GM12878 (cell line): ENCODE measurements at regions not wholly inside any gene's neighbourhood (a gene's known extent, or its start where the extent isn't known, plus 50 kb on each side); places are given as distances from the start of the nearest gene placed in this dataset.

Source experiments
- ATAC-seq: fragments of 200-7000 bp; cut with Tn5 transposase; 3 replicates; pipeline ENCODE4 v1.9.1; 2020; ENCODE audit warnings: mild to moderate bottlenecking, moderate library complexity
- BruUV-seq: library from RNA; stranded (reverse); fragments of 400-500 nt; replicated peaks from 2 replicates; lab custom pipeline; 2021; lab: Mats Ljungman, UMichigan
- CTCF ChIA-PET: fragments of 300-600 bp; sonication (Branson Sonifier 250); formaldehyde crosslinking; extraction: SDS; loops from one replicate; lab custom pipeline; 2021; ENCODE audit warnings: inconsistent platforms; lab: Yijun Ruan, JAX
- POLR2A ChIA-PET: fragments of 350-600 bp; formaldehyde crosslinking; extraction: SDS; loops from one replicate; lab custom pipeline; 2021; ENCODE audit warnings: inconsistent platforms; lab: Charles Lee
- RAD21 ChIA-PET: fragments of 300-600 bp; sonication (Branson Sonifier 250); formaldehyde crosslinking; loops from one replicate; lab custom pipeline; 2023; ENCODE audit warnings: antibody characterized with exemption; ENCODE audit not compliant: unreplicated experiment; lab: Charles Lee
- SMC1A ChIA-PET: fragments of 300-600 bp; sonication (Branson Sonifier 250); formaldehyde crosslinking; loops from one replicate; lab custom pipeline; 2023; ENCODE audit not compliant: unreplicated experiment, uncharacterized antibody; lab: Charles Lee
- DNase-seq: peaks from one replicate; pipeline ENCODE4 v3.0.0-alpha.2; 2011; ENCODE audit warnings: low read depth, low spot score
- FAIRE-seq: peaks from 3 replicates; lab custom pipeline; 2011; peaks lifted over from hg19 to GRCh38; lab: Jason Lieb, UNC
- H2AFZ ChIP-seq: 2 replicates; pipeline ENCODE4 v1.6.0; 2011; ENCODE audit warnings: low read depth, low read length, control low read depth; ENCODE audit not compliant: control insufficient read depth
- H3K27ac ChIP-seq: 2 replicates; pipeline ENCODE4 v1.5.1; 2011; ENCODE audit warnings: control low read depth; ENCODE audit not compliant: control insufficient read depth, insufficient read depth
- H3K27me3 ChIP-seq, 2 experiments: replicated peaks in 1 of 2; 2 replicates each; pipeline versions ENCODE4 v1.6.0 to v1.6.1; 2011; ENCODE audit warnings: low read length in 1 of 2; ENCODE audit not compliant: control insufficient read depth in 2 of 2, insufficient read depth in 2 of 2
- H3K36me3 ChIP-seq, 2 experiments: 2 replicates each; pipeline ENCODE4 v1.5.1; 2011; ENCODE audit warnings: low read length in 1 of 2; ENCODE audit not compliant: control insufficient read depth in 2 of 2, insufficient read depth in 2 of 2
- H3K4me1 ChIP-seq: 2 replicates; pipeline ENCODE4 v1.6.1; 2011; ENCODE audit warnings: mild to moderate bottlenecking, low read length, moderate library complexity, mixed read lengths; ENCODE audit not compliant: control insufficient read depth, insufficient read depth
- H3K4me2 ChIP-seq: 2 replicates; pipeline ENCODE4 v1.6.0; 2011; ENCODE audit warnings: control low read depth; ENCODE audit not compliant: control insufficient read depth, insufficient read depth
- H3K4me3 ChIP-seq: fragments of 200-600 bp; sonication (generic); 2 replicates; pipeline ENCODE4 v1.5.1; 2016
- H3K79me2 ChIP-seq: 2 replicates; pipeline ENCODE4 v1.6.0; 2011; ENCODE audit warnings: low read length; ENCODE audit not compliant: control insufficient read depth, insufficient read depth
- H3K9ac ChIP-seq: 2 replicates; pipeline ENCODE4 v1.8.0; 2011; ENCODE audit warnings: low read length, control low read depth, mixed read lengths; ENCODE audit not compliant: control insufficient read depth, insufficient read depth
- H3K9me3 ChIP-seq: replicated peaks from 3 replicates; pipeline ENCODE4 v1.5.1; 2011; ENCODE audit warnings: mild to moderate bottlenecking, low read length; ENCODE audit not compliant: control insufficient read depth, insufficient read depth
- H4K20me1 ChIP-seq: 2 replicates; pipeline ENCODE4 v1.6.0; 2011; ENCODE audit not compliant: control insufficient read depth, insufficient read depth
- ATF3 ChIP-seq: IDR thresholded peaks from 2 replicates; pipeline ENCODE4 v1.6.1; 2011; ENCODE audit warnings: low read depth, mild to moderate bottlenecking, low read length, moderate library complexity, borderline replicate concordance; ENCODE audit errors: extremely low read depth
- BHLHE40 ChIP-seq, 2 experiments: fragments of 450-650 bp in 1 of 2; IDR thresholded peaks; 2 replicates each; pipeline ENCODE4 v1.6.1; 2011 to 2017; ENCODE audit warnings: low read depth in 2 of 2, borderline replicate concordance in 1 of 2, improper control_type of control experiment in 1 of 2, low read length in 1 of 2, mild to moderate bottlenecking in 1 of 2
- CBX3 ChIP-seq: fragments of 200-600 bp; sonication (generic); IDR thresholded peaks from 2 replicates; pipeline ENCODE4 v1.6.1; 2016; ENCODE audit warnings: low read depth, borderline replicate concordance
- CEBPB ChIP-seq, 2 experiments: fragments of 150-350 bp in 1 of 2; IDR thresholded peaks; 2 replicates each; pipeline ENCODE4 v1.6.1; 2012 to 2014; ENCODE audit warnings: low read depth in 2 of 2, low read length in 2 of 2, borderline replicate concordance in 1 of 2, inconsistent platforms in 1 of 2
- EP300 ChIP-seq, 2 experiments: fragments of 150-350 bp in 1 of 2; IDR thresholded peaks; 2 replicates each; pipeline ENCODE4 v1.6.1; 2011 to 2012; ENCODE audit warnings: low read depth in 2 of 2, low read length in 2 of 2, borderline replicate concordance in 1 of 2, improper control_type of control experiment in 1 of 2, inconsistent platforms in 1 of 2; ENCODE audit not compliant: control insufficient read depth in 1 of 2
- ESRRA ChIP-seq: IDR thresholded peaks from 2 replicates; pipeline ENCODE4 v1.6.1; 2012; ENCODE audit warnings: mild to moderate bottlenecking, low read length, improper control_type of control experiment
- FOS ChIP-seq: IDR thresholded peaks from 3 replicates; pipeline ENCODE4 v1.6.1; 2011; ENCODE audit warnings: borderline replicate concordance; ENCODE audit not compliant: insufficient read length; ENCODE audit errors: extremely low read depth
- HDAC2 ChIP-seq: fragments of 200-600 bp; sonication (generic); IDR thresholded peaks from 2 replicates; pipeline ENCODE4 v1.6.1; 2017
- IKZF1 ChIP-seq: fragments of 450-650 bp; conservative IDR thresholded peaks from 2 replicates; pipeline ENCODE4 v1.6.1; 2017; ENCODE audit warnings: antibody characterized with exemption, mild to moderate bottlenecking
- IRF4 ChIP-seq: IDR thresholded peaks from 2 replicates; pipeline ENCODE4 v1.6.1; 2011; ENCODE audit warnings: low read depth, low read length
- JUNB ChIP-seq: IDR thresholded peaks from 2 replicates; pipeline ENCODE4 v1.6.1; 2016; ENCODE audit warnings: antibody characterized with exemption, mild to moderate bottlenecking
- KAT2A ChIP-seq: conservative IDR thresholded peaks from 2 replicates; pipeline ENCODE4 v1.6.1; 2011; ENCODE audit warnings: low read depth, low read length; ENCODE audit not compliant: control insufficient read depth
- KDM1A ChIP-seq: fragments of 200-600 bp; sonication (generic); IDR thresholded peaks from 2 replicates; pipeline ENCODE4 v1.6.1; 2016; ENCODE audit warnings: borderline replicate concordance
- MAX ChIP-seq: IDR thresholded peaks from 2 replicates; pipeline ENCODE4 v1.6.1; 2012; ENCODE audit warnings: low read depth, low read length, improper control_type of control experiment
- NBN ChIP-seq: fragments of 450-650 bp; IDR thresholded peaks from 2 replicates; pipeline ENCODE4 v1.6.1; 2016
- NFYA ChIP-seq: IDR thresholded peaks from 2 replicates; pipeline ENCODE4 v1.6.1; 2011; ENCODE audit warnings: low read depth, mild to moderate bottlenecking, low read length, improper control_type of control experiment, borderline replicate concordance
- NR2C2 ChIP-seq: IDR thresholded peaks from 2 replicates; pipeline ENCODE4 v1.6.1; 2011; ENCODE audit warnings: borderline replicate concordance, low read depth; ENCODE audit not compliant: control insufficient read depth, insufficient read length
- PBX3 ChIP-seq: IDR thresholded peaks from 2 replicates; pipeline ENCODE4 v1.6.1; 2011; ENCODE audit warnings: mild to moderate bottlenecking, low read depth, low read length, moderate library complexity; ENCODE audit not compliant: insufficient replicate concordance
- POU2F2 ChIP-seq: IDR thresholded peaks from 3 replicates; pipeline ENCODE4 v1.6.1; 2011; ENCODE audit warnings: low read depth, mild to moderate bottlenecking, low read length, borderline replicate concordance
- RAD51 ChIP-seq: fragments of 450-650 bp; IDR thresholded peaks from 2 replicates; pipeline ENCODE4 v1.6.1; 2016; ENCODE audit warnings: moderate library complexity, mild to moderate bottlenecking, inconsistent platforms
- YBX1 ChIP-seq: fragments of 450-650 bp; IDR thresholded peaks from 2 replicates; pipeline ENCODE4 v1.6.1; 2016; ENCODE audit warnings: antibody characterized with exemption
- WGBS: methylation state at CpG from one replicate; pipeline ENCODE4 v1.1.6; 2016; ENCODE audit warnings: low lambda C conversion rate; ENCODE audit not compliant: insufficient replicate concordance, insufficient coverage; ENCODE audit errors: missing lambda C conversion rate; 5-methylcytosine and 5-hydroxymethylcytosine counted together
- in situ Hi-C: fragments of 300-500 bp; cut with MboI; formaldehyde crosslinking; loops from 9 replicates; pipeline ENCODE4 v1.14.3; 2018; ENCODE audit warnings: mixed read lengths
- intact Hi-C: fragments of 100-400 bp; cut with micrococcal nuclease; formaldehyde crosslinking; loops from one replicate; pipeline ENCODE4 v1.14.2; 2022; ENCODE audit not compliant: unreplicated experiment

DNA sequence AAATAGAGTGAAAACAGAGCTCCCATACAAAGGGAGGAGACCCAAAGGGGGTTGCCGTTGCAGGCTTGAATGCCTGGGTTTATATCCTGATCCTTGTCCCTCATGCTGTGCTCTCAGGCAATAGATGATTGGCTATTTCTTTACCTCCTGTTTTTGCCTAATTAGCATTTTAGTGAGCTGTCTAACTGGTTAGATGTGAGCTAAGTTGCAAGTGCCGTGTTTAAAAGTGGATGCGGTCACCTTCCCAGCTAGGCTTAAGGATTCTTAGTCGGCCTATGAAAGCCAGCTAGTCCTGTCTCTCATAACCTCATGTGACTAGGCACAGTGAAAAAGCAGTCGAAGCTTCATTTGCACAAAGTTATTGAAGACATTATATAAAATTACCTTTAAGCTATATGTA is 356.7 kb upstream of the TMPRSS15 start (continued):
- no peak for TF ChIP-seq FOS
- no peak for TF ChIP-seq YBX1
- no peak for TF ChIP-seq ATF3
- TF ChIP-seq PBX3, result no peak
- no peak for TF ChIP-seq MAX
- no peak for TF ChIP-seq NFYA
- TF ChIP-seq KDM1A, result no peak
- no peak for TF ChIP-seq IKZF1
- TF ChIP-seq CBX3, result no peak
- TF ChIP-seq IRF4, result no peak
- TF ChIP-seq, all 136 proteins: peak for 0

DNA sequence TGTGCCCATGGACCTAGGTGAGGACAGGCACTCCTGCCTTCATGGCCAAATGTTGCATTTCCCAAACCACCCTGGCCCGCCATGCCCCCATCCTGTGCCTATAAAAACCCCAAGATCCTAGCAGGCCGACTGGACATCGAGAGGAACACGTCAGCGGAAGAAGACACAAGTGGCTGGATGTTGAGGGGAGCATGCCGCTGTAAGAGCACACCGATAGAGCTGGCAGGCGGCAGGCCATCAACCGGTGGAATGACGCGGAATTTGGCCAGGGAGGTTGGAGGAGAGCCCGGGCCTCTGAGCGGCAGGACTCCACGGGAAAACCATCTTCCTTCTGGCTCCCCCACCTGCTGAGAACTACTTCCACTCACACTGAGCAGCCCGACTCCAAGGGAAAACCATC is 361.1 kb upstream of the TMPRSS15 start:
- SMC1A ChIA-PET, result no interaction called here
- intact Hi-C loops (no loop called here), in situ Hi-C loops (no loop called here)
- no peak for FAIRE-seq
- Histone ChIP-seq H2AFZ (no peak overlapping the region), H3K4me2 (no peak overlapping the region), H3K9me3 (no peaks in the 10 kb centered on the region; the same call in 2 of the 3 replicates), H4K20me1 (no peaks in the 10 kb centered on the region), H3K9ac (no peak overlapping the region), H3K27ac (no peak overlapping the region), H3K79me2 (no peaks in the 10 kb centered on the region), H3K27me3 (no peaks in the 10 kb centered on the region), H3K4me3 (no peak overlapping the region), H3K36me3 (no peaks in the 10 kb centered on the region), H3K4me1 (no peaks in the 10 kb centered on the region)
- WGBS, result 46% methylated on average over 15 of the region's 15 CpGs
- CTCF ChIA-PET, result interaction anchor here (0.6 kb wide), 1 partner anchor 1935 kb away, joined by 3 read pairs; no protein-coding TSS in a partner anchor
- no peak for DNase-seq
- no peak for ATAC-seq
- POLR2A ChIA-PET, result no interaction called here
- no TSS peak for BruUV-seq
- RAD21 ChIA-PET, result no interaction called here
- TF ChIP-seq NBN, result no peak
- no peak for TF ChIP-seq NR2C2
- TF ChIP-seq KAT2A, result no peak
- no peak for TF ChIP-seq JUNB
- TF ChIP-seq POU2F2, result no peak
- TF ChIP-seq ESRRA, result no peak
- TF ChIP-seq CBX3, result no peak
- no peak for TF ChIP-seq BHLHE40 (IDR thresholded peaks at IDR 0.05; ENCODE audit: borderline replicate concordance in 1 of 2, low read depth in 2 of 2, low read length in 1 of 2)
- no peak for TF ChIP-seq ATF3
- no peak for TF ChIP-seq HDAC2
- no peak for TF ChIP-seq EP300 (IDR thresholded peaks at IDR 0.05; ENCODE audit: borderline replicate concordance in 1 of 2, control insufficient read depth in 1 of 2, low read depth in 2 of 2, low read length in 2 of 2)
- TF ChIP-seq CEBPB (IDR thresholded peaks at IDR 0.05; ENCODE audit: borderline replicate concordance in 1 of 2, low read depth in 2 of 2, low read length in 2 of 2), result no peak
- no peak for TF ChIP-seq RAD51
